Right renal cortex interstitium (tissue), 3 donors: ENCODE measurements at regions not wholly inside any gene's neighbourhood (a gene's known extent, or its start where the extent isn't known, plus 50 kb on each side); places are given as distances from the start of the nearest gene placed in this dataset.

Experiments
- DNase-seq, 3 donors: peaks; one replicate each; pipeline ENCODE4 v3.0.0-alpha.2; 2013; ENCODE audit warnings: low read depth in 3 of 3, low spot score in 2 of 3

- DNase-seq, result no peak
Observed at GRCh38 chr3:30945291-30945690, 50.8 kb upstream of the GADL1 start.

GRCh38 chr3:30948426-30948825, 54.0 kb upstream of the GADL1 start:
- DNase-seq, result no peak

GRCh38 chr3:30951826-30952225, 57.4 kb upstream of the GADL1 start:
- peak in 1 of 3 donors; percentile 2 for DNase-seq

GRCh38 chr3:30952786-30953185, 58.3 kb upstream of the GADL1 start:
- DNase-seq, result no peak

GRCh38 chr3:30954426-30954825, 60.0 kb upstream of the GADL1 start:
- no peak for DNase-seq

GRCh38 chr3:30962084-30962483, 67.6 kb upstream of the GADL1 start:
- no peak for DNase-seq

GRCh38 chr3:30962493-30962892, 68.0 kb upstream of the GADL1 start:
- DNase-seq, result no peak

- no peak for DNase-seq
Observed at GRCh38 chr3:30963223-30963722, 68.8 kb upstream of the GADL1 start.

GRCh38 chr3:30964612-30965011, 70.2 kb upstream of the GADL1 start:
- no peak for DNase-seq

GRCh38 chr3:30966896-30967295, 72.4 kb upstream of the GADL1 start:
- no peak for DNase-seq

- DNase-seq, result no peak
Observed at GRCh38 chr3:30970183-30970582, 75.7 kb upstream of the GADL1 start.

GRCh38 chr3:30972449-30972848, 78.0 kb upstream of the GADL1 start:
- DNase-seq, result no peak

- no peak for DNase-seq
Observed at GRCh38 chr3:30974071-30974470, 79.6 kb upstream of the GADL1 start.

GRCh38 chr3:30977592-30977991, 83.1 kb upstream of the GADL1 start:
- DNase-seq, result no peak

GRCh38 chr3:30980993-30981392, 86.5 kb upstream of the GADL1 start:
- DNase-seq, result no peak

GRCh38 chr3:30982416-30983075, 88.1 kb upstream of the GADL1 start:
- no peak for DNase-seq

GRCh38 chr3:30984855-30985749, 90.6 kb upstream of the GADL1 start:
- DNase-seq, result no peak

- DNase-seq, result no peak
Observed at GRCh38 chr3:30986551-30986950, 92.1 kb upstream of the GADL1 start.

- no peak for DNase-seq
Observed at GRCh38 chr3:30988769-30989168, 94.3 kb upstream of the GADL1 start.

- no peak for DNase-seq
Observed at GRCh38 chr3:30989276-30990030, 95.0 kb upstream of the GADL1 start.

- DNase-seq, result no peak
Observed at GRCh38 chr3:30996467-30996866, 102.0 kb upstream of the GADL1 start.
